Upper lobe of left lung (tissue), 4 donors: ENCODE measurements at regions not wholly inside any gene's neighbourhood (a gene's known extent, or its start where the extent isn't known, plus 50 kb on each side); places are given as distances from the start of the nearest gene placed in this dataset.

Source experiments
- CTCF ChIP-seq, 6 experiments: fragments of 450-650 bp in 4 of 6; fragments of 200-600 bp in 2 of 6; sonication (generic) in 2 of 6; IDR thresholded peaks; one replicate each; pipeline ENCODE4 v1.5.1; 2016 to 2019; ENCODE audit warnings: antibody characterized with exemption in 6 of 6
- EP300 ChIP-seq, 4 donors: sonication (generic); formaldehyde crosslinking; IDR thresholded peaks; one replicate each; pipeline ENCODE4 v1.5.1; 2017; ENCODE audit warnings: antibody characterized with exemption in 4 of 4, control low read depth in 2 of 4

DNA sequence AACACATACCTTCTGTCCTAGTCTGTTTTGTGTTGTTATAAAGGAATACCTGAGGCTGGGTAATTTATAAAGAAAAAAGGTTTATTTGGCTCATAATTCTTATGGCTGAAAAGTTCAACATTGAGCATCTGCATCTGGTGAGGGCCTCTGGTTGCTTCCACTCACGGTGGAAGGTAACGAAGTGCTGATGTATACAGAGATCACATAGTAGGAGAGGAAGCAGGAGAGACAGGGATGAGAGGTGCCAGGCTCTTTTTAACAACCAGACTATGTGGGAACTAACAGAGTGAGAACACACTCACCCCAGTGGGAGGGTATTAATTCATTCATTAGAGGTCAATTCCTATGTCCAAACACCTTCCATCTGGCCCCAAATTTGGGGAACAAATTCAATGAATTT lies 463.8 kb downstream of the DSC3 start:
- TF ChIP-seq CTCF (IDR thresholded peaks at IDR 0.05) (no peak), EP300 (IDR thresholded peaks at IDR 0.05) (no peak)
